ENCODE measurements at regions not wholly inside any gene's neighbourhood (a gene's known extent, or its start where the extent isn't known, plus 50 kb on each side); places are given as distances from the start of the nearest gene placed in this dataset.

DNA sequence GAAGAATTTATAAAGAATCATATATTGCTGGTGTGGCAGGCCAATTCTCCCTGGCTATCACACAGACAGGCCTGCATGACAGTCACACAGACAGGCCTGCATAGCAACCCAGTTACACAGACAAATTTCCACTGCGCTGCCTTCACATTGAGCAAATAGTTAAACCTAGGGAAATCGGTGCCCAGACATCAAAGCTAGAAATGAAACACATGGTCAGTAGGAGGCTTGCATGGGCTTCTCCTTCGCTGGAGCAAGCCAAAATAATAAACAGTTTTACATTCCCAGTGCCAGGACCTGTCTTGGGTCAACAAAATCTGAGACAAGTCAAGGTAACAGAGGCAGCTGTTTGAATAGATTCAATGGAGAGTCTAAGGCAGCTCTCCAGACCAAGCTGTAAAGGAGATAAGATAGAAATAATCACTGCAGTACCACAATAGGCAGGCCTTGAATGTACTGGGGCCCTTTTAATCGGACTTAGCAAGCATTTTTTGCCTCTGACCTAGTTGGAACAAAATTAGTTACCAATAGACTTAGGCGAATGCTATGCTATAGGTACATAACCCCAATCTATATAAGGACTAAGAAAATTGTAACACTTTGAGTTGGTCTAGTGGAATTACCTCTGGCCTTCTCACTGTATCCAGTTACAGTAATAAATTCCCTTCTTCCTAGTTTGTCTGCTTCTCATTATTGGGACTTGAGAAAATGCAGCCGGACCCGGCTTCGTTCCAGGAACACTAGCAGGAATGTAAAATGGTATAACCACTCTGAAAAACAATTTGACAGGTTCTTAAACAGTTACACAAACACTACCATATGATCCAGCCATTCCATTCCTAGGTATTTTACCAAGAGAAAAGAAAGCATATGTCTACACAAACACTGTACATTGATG, 274.7 kb upstream of the UBE2E2 start (continued):
- TF ChIP-seq, protein P1, sequence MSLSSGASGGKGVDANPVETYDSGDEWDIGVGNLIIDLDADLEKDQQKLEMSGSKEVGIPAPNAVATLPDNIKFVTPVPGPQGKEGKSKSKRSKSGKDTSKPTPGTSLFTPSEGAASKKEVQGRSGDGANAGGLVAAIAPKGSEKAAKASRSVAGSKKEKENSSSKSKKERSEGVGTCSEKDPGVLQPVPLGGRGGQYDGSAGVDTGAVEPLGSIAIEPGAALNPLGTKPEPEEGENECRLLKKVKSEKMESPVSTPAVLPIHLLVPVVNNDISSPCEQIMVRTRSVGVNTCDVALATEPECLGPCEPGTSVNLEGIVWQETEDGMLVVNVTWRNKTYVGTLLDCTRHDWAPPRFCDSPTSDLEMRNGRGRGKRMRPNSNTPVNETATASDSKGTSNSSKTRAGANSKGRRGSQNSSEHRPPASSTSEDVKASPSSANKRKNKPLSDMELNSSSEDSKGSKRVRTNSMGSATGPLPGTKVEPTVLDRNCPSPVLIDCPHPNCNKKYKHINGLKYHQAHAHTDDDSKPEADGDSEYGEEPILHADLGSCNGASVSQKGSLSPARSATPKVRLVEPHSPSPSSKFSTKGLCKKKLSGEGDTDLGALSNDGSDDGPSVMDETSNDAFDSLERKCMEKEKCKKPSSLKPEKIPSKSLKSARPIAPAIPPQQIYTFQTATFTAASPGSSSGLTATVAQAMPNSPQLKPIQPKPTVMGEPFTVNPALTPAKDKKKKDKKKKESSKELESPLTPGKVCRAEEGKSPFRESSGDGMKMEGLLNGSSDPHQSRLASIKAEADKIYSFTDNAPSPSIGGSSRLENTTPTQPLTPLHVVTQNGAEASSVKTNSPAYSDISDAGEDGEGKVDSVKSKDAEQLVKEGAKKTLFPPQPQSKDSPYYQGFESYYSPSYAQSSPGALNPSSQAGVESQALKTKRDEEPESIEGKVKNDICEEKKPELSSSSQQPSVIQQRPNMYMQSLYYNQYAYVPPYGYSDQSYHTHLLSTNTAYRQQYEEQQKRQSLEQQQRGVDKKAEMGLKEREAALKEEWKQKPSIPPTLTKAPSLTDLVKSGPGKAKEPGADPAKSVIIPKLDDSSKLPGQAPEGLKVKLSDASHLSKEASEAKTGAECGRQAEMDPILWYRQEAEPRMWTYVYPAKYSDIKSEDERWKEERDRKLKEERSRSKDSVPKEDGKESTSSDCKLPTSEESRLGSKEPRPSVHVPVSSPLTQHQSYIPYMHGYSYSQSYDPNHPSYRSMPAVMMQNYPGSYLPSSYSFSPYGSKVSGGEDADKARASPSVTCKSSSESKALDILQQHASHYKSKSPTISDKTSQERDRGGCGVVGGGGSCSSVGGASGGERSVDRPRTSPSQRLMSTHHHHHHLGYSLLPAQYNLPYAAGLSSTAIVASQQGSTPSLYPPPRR (CRISPR knock-in tag; IDR thresholded peaks at IDR 0.05; ENCODE audit: borderline replicate concordance), result no peak
- TF ChIP-seq ZNF75A (CRISPR knock-in tag; IDR thresholded peaks at IDR 0.05) (no peak), ZNF77 (CRISPR knock-in tag; IDR thresholded peaks at IDR 0.05) (no peak), KDM2B (CRISPR knock-in tag; IDR thresholded peaks at IDR 0.05) (no peak)
- TF ChIP-seq, protein P2, sequence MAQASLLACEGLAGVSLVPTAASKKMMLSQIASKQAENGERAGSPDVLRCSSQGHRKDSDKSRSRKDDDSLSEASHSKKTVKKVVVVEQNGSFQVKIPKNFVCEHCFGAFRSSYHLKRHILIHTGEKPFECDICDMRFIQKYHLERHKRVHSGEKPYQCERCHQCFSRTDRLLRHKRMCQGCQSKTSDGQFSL (CRISPR knock-in tag; IDR thresholded peaks at IDR 0.05), result no peak
- TF ChIP-seq, protein P2 (tag; IDR thresholded peaks at IDR 0.05), result no peak
